ENCODE measurements at regions not wholly inside any gene's neighbourhood (a gene's known extent, or its start where the extent isn't known, plus 50 kb on each side); places are given as distances from the start of the nearest gene placed in this dataset.

GRCh38 chr11:134932761-134933160, 520.7 kb upstream of the B3GAT1 start (continued):
- no peak for TF ChIP-seq DMBX1 (CRISPR knock-in tag; IDR thresholded peaks at IDR 0.05; ENCODE audit: borderline replicate concordance)
- TF ChIP-seq UBTF (IDR thresholded peaks at IDR 0.05; ENCODE audit: borderline replicate concordance in 1 of 2, low read depth in 2 of 2, low read length in 2 of 2), result no peak

GRCh38 chr11:134925432-134925831, 513.4 kb upstream of the B3GAT1 start:
- Histone ChIP-seq H3K27ac (ENCODE audit: extremely low read depth, low read depth, low read length) (no peak overlapping the region), H3K4me1 (replicated peaks in 1 of 2; ENCODE audit: control insufficient read depth in 2 of 2, insufficient read depth in 2 of 2, low read length in 2 of 2) (no peaks in the 10 kb centered on the region), H3K79me2 (ENCODE audit: control insufficient read depth, insufficient read depth, low read length) (no peaks in the 10 kb centered on the region), H3K9me3 (replicated peaks; ENCODE audit: control insufficient read depth, insufficient read depth, low read depth, low read length) (no peaks in the 10 kb centered on the region), H3K27me3 (ENCODE audit: control insufficient read depth in 2 of 2, insufficient read depth in 2 of 2, low read length in 2 of 2) (no peaks in the 10 kb centered on the region), H3K9me1 (ENCODE audit: control insufficient read depth, insufficient read depth, low read length) (no peaks in the 10 kb centered on the region), H3K36me3 (ENCODE audit: control insufficient read depth, insufficient read depth, low read length) (no peaks in the 10 kb centered on the region), H2AFZ (ENCODE audit: low read depth, low read length) (no peak overlapping the region), H3K9ac (ENCODE audit: insufficient read depth in 1 of 2, low read depth in 2 of 2, low read length in 2 of 2) (no peak overlapping the region), H3K4me3 (no peak overlapping the region), H4K20me1 (replicated peaks; ENCODE audit: control insufficient read depth, insufficient read depth, low read length) (no peaks in the 10 kb centered on the region), H3K4me2 (ENCODE audit: insufficient read depth, low read length) (no peak overlapping the region)
- TF ChIP-seq HCFC1 (IDR thresholded peaks at IDR 0.05; ENCODE audit: low read depth, low read length) (no peak), ZBTB26 (CRISPR knock-in tag; IDR thresholded peaks at IDR 0.05) (0 out of 2 replicates have a peak, but pooled peaks have one; percentile 37)
- intact Hi-C loops (cut with micrococcal nuclease) (no loop called here), in situ Hi-C loops (cut with MboI) (no loop called here)
- DNase-seq (ENCODE audit: extremely low read depth in 1 of 4, low spot score in 3 of 4), result no peak
- FAIRE-seq, result no peak
- POLR2A ChIA-PET, result no interaction called here
- 3% methylated on average over 3 of the region's 3 CpGs for WGBS (ENCODE audit: insufficient coverage, low coverage, missing lambda C conversion rate)
- no TSS peak for BruUV-seq (replicated peaks)
- CTCF ChIA-PET (ENCODE audit: low intra/inter-chr PET ratio), result no interaction called here
- no peak for ATAC-seq
